ENCODE measurements at regions not wholly inside any gene's neighbourhood (a gene's known extent, or its start where the extent isn't known, plus 50 kb on each side); places are given as distances from the start of the nearest gene placed in this dataset.
A peak's percentile ranks its signal among the peaks of the same experiment; 100 is the strongest.

- Histone ChIP-seq H2AFZ (ENCODE audit: low read length) (no peak overlapping the region), H3K4me3 (replicated peaks in 1 of 4; ENCODE audit: control extremely low read depth in 1 of 4, insufficient read depth in 1 of 4, low read depth in 3 of 4, low read length in 4 of 4) (no peak overlapping the region), H3K36me3 (ENCODE audit: control insufficient read depth, insufficient read depth, low read length) (no peaks in the 10 kb centered on the region), H3K27ac (ENCODE audit: insufficient read depth, low read length) (no peak overlapping the region), H3K4me2 (ENCODE audit: extremely low read depth, insufficient read depth, low read length) (no peak overlapping the region), H3K9me3 (ENCODE audit: control insufficient read depth, insufficient read depth, low read depth, low read length) (no peaks in the 10 kb centered on the region), H3K79me2 (ENCODE audit: control insufficient read depth, insufficient read depth, low read length) (no peaks in the 10 kb centered on the region), H3K27me3 (ENCODE audit: control insufficient read depth, insufficient read depth, low read length) (peaks cover 4% of the 10 kb centered on the region), H4K20me1 (ENCODE audit: control insufficient read depth, extremely low read depth, insufficient read depth, low read length) (no peaks in the 10 kb centered on the region), H3K4me1 (ENCODE audit: control insufficient read depth, extremely low read depth, insufficient read depth, low read length) (no peaks in the 10 kb centered on the region), H3K9ac (ENCODE audit: insufficient read depth, low read length) (no peak overlapping the region)
- TF ChIP-seq CTCF (conservative IDR thresholded peaks at IDR 0.05 in 1 of 2, IDR thresholded peaks at IDR 0.05 in 1 of 2; ENCODE audit: low read depth in 1 of 2, low read length in 2 of 2) = no peak
- TF ChIP-seq EZH2 (IDR thresholded peaks at IDR 0.05; ENCODE audit: low read length, missing control alignments) = no peak
- DNase-seq (ENCODE audit: low read depth in 2 of 2) = no peak
These were observed 105.1 kb upstream of the SMIM23 start for GRCh38 chr5:171680485-171680884.

GRCh38 chr5:171681061-171681460, 104.6 kb upstream of the SMIM23 start:
- Histone ChIP-seq H3K27me3 (ENCODE audit: control insufficient read depth, insufficient read depth, low read length) (peaks cover 2% of the 10 kb centered on the region), H3K9ac (ENCODE audit: insufficient read depth, low read length) (no peak overlapping the region), H3K4me2 (ENCODE audit: extremely low read depth, insufficient read depth, low read length) (no peak overlapping the region), H4K20me1 (ENCODE audit: control insufficient read depth, extremely low read depth, insufficient read depth, low read length) (no peaks in the 10 kb centered on the region), H3K9me3 (ENCODE audit: control insufficient read depth, insufficient read depth, low read depth, low read length) (no peaks in the 10 kb centered on the region), H3K4me1 (ENCODE audit: control insufficient read depth, extremely low read depth, insufficient read depth, low read length) (no peaks in the 10 kb centered on the region), H2AFZ (ENCODE audit: low read length) (no peak overlapping the region), H3K79me2 (ENCODE audit: control insufficient read depth, insufficient read depth, low read length) (no peaks in the 10 kb centered on the region), H3K4me3 (replicated peaks in 1 of 4; ENCODE audit: control extremely low read depth in 1 of 4, insufficient read depth in 1 of 4, low read depth in 3 of 4, low read length in 4 of 4) (no peak overlapping the region), H3K36me3 (ENCODE audit: control insufficient read depth, insufficient read depth, low read length) (no peaks in the 10 kb centered on the region), H3K27ac (ENCODE audit: insufficient read depth, low read length) (no peak overlapping the region)
- no peak for TF ChIP-seq CTCF (conservative IDR thresholded peaks at IDR 0.05 in 1 of 2, IDR thresholded peaks at IDR 0.05 in 1 of 2; ENCODE audit: low read depth in 1 of 2, low read length in 2 of 2)
- no peak for TF ChIP-seq EZH2 (IDR thresholded peaks at IDR 0.05; ENCODE audit: low read length, missing control alignments)
- DNase-seq (ENCODE audit: low read depth in 2 of 2) = no peak

GRCh38 chr5:171681677-171682076, 103.9 kb upstream of the SMIM23 start:
- H3K4me2 ChIP-seq (ENCODE audit: extremely low read depth, insufficient read depth, low read length) = no peak overlapping the region
- H3K9ac ChIP-seq (ENCODE audit: insufficient read depth, low read length) = no peak overlapping the region
- no peak overlapping the region for H3K27ac ChIP-seq (ENCODE audit: insufficient read depth, low read length)
- peak in 1 of 2 donors; percentile 40 for DNase-seq (ENCODE audit: low read depth in 2 of 2)
- H3K27me3 ChIP-seq (ENCODE audit: control insufficient read depth, insufficient read depth, low read length) = peaks cover 2% of the 10 kb centered on the region
- no peaks in the 10 kb centered on the region for H3K79me2 ChIP-seq (ENCODE audit: control insufficient read depth, insufficient read depth, low read length)
- no peaks in the 10 kb centered on the region for H3K9me3 ChIP-seq (ENCODE audit: control insufficient read depth, insufficient read depth, low read depth, low read length)
- no peak for TF ChIP-seq CTCF (conservative IDR thresholded peaks at IDR 0.05 in 1 of 2, IDR thresholded peaks at IDR 0.05 in 1 of 2; ENCODE audit: low read depth in 1 of 2, low read length in 2 of 2)
- no peak for TF ChIP-seq EZH2 (IDR thresholded peaks at IDR 0.05; ENCODE audit: low read length, missing control alignments)
- no peaks in the 10 kb centered on the region for H3K36me3 ChIP-seq (ENCODE audit: control insufficient read depth, insufficient read depth, low read length)
- H3K4me1 ChIP-seq (ENCODE audit: control insufficient read depth, extremely low read depth, insufficient read depth, low read length) = no peaks in the 10 kb centered on the region
- H4K20me1 ChIP-seq (ENCODE audit: control insufficient read depth, extremely low read depth, insufficient read depth, low read length) = no peaks in the 10 kb centered on the region
- no peak overlapping the region for H2AFZ ChIP-seq (ENCODE audit: low read length)
- no peak overlapping the region for H3K4me3 ChIP-seq (replicated peaks in 1 of 4; ENCODE audit: control extremely low read depth in 1 of 4, insufficient read depth in 1 of 4, low read depth in 3 of 4, low read length in 4 of 4)

All from fibroblast of lung (primary cell).